NT2/D1 (cell line): ENCODE measurements at regions not wholly inside any gene's neighbourhood (a gene's known extent, or its start where the extent isn't known, plus 50 kb on each side); places are given as distances from the start of the nearest gene placed in this dataset.

Experiments used
- SUZ12 ChIP-seq: IDR thresholded peaks from 2 replicates; pipeline ENCODE4 v1.6.1; 2011; ENCODE audit not compliant: insufficient read length, insufficient read depth; ENCODE audit errors: extremely low read depth
- YY1 ChIP-seq: IDR thresholded peaks from 2 replicates; pipeline ENCODE4 v1.6.1; 2011; ENCODE audit not compliant: insufficient read length, insufficient read depth

- TF ChIP-seq YY1 (no peak), SUZ12 (no peak)
Measured at GRCh38 chr16:51457775-51458174, 306.7 kb upstream of the SALL1 start.
